ENCODE measurements at regions not wholly inside any gene's neighbourhood (a gene's known extent, or its start where the extent isn't known, plus 50 kb on each side); places are given as distances from the start of the nearest gene placed in this dataset.
A peak's percentile ranks its signal among the peaks of the same experiment; 100 is the strongest.

DNA sequence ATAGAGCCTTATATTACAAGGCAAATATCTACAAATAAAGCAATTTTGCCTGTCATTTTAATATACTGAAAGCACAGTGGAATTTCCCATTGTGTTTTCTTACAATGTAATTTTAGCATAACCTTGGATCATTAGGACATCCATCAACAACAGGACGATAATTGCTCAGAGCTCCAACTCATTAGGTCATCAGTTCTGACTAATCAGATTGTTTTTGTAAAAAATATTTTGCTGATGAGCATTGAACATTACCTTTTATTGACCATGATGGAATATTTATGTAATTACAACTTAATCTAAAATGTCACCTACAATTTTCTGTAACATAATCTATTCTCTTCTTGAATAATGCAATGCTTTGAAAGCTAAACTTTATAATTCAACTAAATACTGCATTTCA is 215.3 kb upstream of the DSEL start:
- no peak for TF ChIP-seq EZH2 (IDR thresholded peaks at IDR 0.05; ENCODE audit: low read length, missing control alignments)
- TF ChIP-seq, protein P1, sequence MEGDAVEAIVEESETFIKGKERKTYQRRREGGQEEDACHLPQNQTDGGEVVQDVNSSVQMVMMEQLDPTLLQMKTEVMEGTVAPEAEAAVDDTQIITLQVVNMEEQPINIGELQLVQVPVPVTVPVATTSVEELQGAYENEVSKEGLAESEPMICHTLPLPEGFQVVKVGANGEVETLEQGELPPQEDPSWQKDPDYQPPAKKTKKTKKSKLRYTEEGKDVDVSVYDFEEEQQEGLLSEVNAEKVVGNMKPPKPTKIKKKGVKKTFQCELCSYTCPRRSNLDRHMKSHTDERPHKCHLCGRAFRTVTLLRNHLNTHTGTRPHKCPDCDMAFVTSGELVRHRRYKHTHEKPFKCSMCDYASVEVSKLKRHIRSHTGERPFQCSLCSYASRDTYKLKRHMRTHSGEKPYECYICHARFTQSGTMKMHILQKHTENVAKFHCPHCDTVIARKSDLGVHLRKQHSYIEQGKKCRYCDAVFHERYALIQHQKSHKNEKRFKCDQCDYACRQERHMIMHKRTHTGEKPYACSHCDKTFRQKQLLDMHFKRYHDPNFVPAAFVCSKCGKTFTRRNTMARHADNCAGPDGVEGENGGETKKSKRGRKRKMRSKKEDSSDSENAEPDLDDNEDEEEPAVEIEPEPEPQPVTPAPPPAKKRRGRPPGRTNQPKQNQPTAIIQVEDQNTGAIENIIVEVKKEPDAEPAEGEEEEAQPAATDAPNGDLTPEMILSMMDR (conservative IDR thresholded peaks at IDR 0.05 in 1 of 2, IDR thresholded peaks at IDR 0.05 in 1 of 2; ENCODE audit: low read depth in 1 of 2, low read length in 2 of 2): no peak
- no peak overlapping the region for H3K9ac ChIP-seq (ENCODE audit: insufficient read depth, low read length)
- H3K79me2 ChIP-seq (ENCODE audit: control insufficient read depth, insufficient read depth, low read length): no peaks in the 10 kb centered on the region
- no peaks in the 10 kb centered on the region for H3K36me3 ChIP-seq (ENCODE audit: control insufficient read depth, insufficient read depth, low read length)
- H3K9me3 ChIP-seq (ENCODE audit: control insufficient read depth, insufficient read depth, low read depth, low read length): no peaks in the 10 kb centered on the region
- DNase-seq (ENCODE audit: low read depth in 2 of 2): peak; percentile 38 to 71
- no peak overlapping the region for H3K4me3 ChIP-seq (replicated peaks in 1 of 4; ENCODE audit: control extremely low read depth in 1 of 4, insufficient read depth in 1 of 4, low read depth in 3 of 4, low read length in 4 of 4)
- no peak overlapping the region for H3K4me2 ChIP-seq (ENCODE audit: extremely low read depth, insufficient read depth, low read length)
- H3K27ac ChIP-seq (ENCODE audit: insufficient read depth, low read length): no peak overlapping the region
- no peak overlapping the region for H2AFZ ChIP-seq (ENCODE audit: low read length)
- H3K4me1 ChIP-seq (ENCODE audit: control insufficient read depth, extremely low read depth, insufficient read depth, low read length): no peaks in the 10 kb centered on the region
- H4K20me1 ChIP-seq (ENCODE audit: control insufficient read depth, extremely low read depth, insufficient read depth, low read length): no peaks in the 10 kb centered on the region
- H3K27me3 ChIP-seq (ENCODE audit: control insufficient read depth, insufficient read depth, low read length): no peaks in the 10 kb centered on the region

DNA sequence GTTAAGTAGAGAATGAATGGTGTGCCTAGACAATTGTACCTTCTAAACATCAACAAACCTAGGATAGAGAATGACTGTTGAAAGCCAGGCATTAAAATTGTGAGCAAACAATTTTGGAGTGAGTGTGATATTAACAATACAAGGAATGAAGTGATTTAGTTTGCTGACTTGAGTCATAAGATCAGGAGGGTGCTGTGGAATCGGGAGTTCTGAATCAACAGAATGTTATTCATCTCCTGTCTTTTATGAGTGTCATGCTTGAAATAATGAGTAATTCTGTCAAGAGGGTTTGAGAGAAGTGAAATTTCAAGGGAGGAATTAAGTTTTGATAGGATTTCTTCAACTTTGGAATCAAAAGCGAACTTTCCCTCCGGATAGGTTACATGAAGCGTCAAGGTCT is 214.4 kb upstream of the DSEL start:
- no peak overlapping the region for H2AFZ ChIP-seq (ENCODE audit: low read length)
- peak; percentile 27 to 86 for DNase-seq (ENCODE audit: low read depth in 2 of 2)
- no peak overlapping the region for H3K4me3 ChIP-seq (replicated peaks in 1 of 4; ENCODE audit: control extremely low read depth in 1 of 4, insufficient read depth in 1 of 4, low read depth in 3 of 4, low read length in 4 of 4)

DNA sequence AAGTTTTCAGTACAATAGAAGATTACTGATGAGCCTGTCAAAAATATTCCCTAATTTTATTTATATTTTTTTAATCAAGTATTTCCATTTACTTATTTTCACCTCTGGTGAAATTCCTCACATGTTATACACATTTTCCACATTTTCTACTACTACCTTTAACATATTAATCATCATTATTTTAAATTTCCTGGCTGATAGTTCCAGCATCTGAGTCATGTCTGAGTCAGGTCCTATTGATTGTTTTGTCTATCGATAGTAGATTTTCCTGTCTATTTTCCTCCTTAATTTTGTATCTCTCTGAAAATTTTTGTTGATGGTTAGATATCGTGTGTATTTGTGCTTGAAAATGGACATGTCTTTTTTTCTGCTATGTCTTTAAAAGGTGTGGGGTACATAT is 211.8 kb upstream of the DSEL start:
- DNase-seq (ENCODE audit: low read depth in 2 of 2): no peak
- Histone ChIP-seq H3K27ac (ENCODE audit: insufficient read depth, low read length) (no peak overlapping the region), H4K20me1 (ENCODE audit: control insufficient read depth, extremely low read depth, insufficient read depth, low read length) (no peaks in the 10 kb centered on the region), H3K27me3 (ENCODE audit: control insufficient read depth, insufficient read depth, low read length) (no peaks in the 10 kb centered on the region), H3K79me2 (ENCODE audit: control insufficient read depth, insufficient read depth, low read length) (no peaks in the 10 kb centered on the region), H3K9ac (ENCODE audit: insufficient read depth, low read length) (no peak overlapping the region), H3K9me3 (ENCODE audit: control insufficient read depth, insufficient read depth, low read depth, low read length) (no peaks in the 10 kb centered on the region), H3K4me1 (ENCODE audit: control insufficient read depth, extremely low read depth, insufficient read depth, low read length) (no peaks in the 10 kb centered on the region), H2AFZ (ENCODE audit: low read length) (no peak overlapping the region), H3K4me3 (replicated peaks in 1 of 4; ENCODE audit: control extremely low read depth in 1 of 4, insufficient read depth in 1 of 4, low read depth in 3 of 4, low read length in 4 of 4) (no peak overlapping the region), H3K36me3 (ENCODE audit: control insufficient read depth, insufficient read depth, low read length) (no peaks in the 10 kb centered on the region), H3K4me2 (ENCODE audit: extremely low read depth, insufficient read depth, low read length) (no peak overlapping the region)
- TF ChIP-seq EZH2 (IDR thresholded peaks at IDR 0.05; ENCODE audit: low read length, missing control alignments): no peak
- TF ChIP-seq, protein P1 (conservative IDR thresholded peaks at IDR 0.05 in 1 of 2, IDR thresholded peaks at IDR 0.05 in 1 of 2; ENCODE audit: low read depth in 1 of 2, low read length in 2 of 2): no peak

More for the DNA sequence above, 214.4 kb upstream of the DSEL start:
- H3K79me2 ChIP-seq (ENCODE audit: control insufficient read depth, insufficient read depth, low read length): no peaks in the 10 kb centered on the region
- no peaks in the 10 kb centered on the region for H3K36me3 ChIP-seq (ENCODE audit: control insufficient read depth, insufficient read depth, low read length)
- no peak overlapping the region for H3K9ac ChIP-seq (ENCODE audit: insufficient read depth, low read length)
- no peaks in the 10 kb centered on the region for H3K27me3 ChIP-seq (ENCODE audit: control insufficient read depth, insufficient read depth, low read length)
- peak overlapping the region; percentile 15 for H3K4me2 ChIP-seq (ENCODE audit: extremely low read depth, insufficient read depth, low read length)
- H3K4me1 ChIP-seq (ENCODE audit: control insufficient read depth, extremely low read depth, insufficient read depth, low read length): no peaks in the 10 kb centered on the region
- H3K27ac ChIP-seq (ENCODE audit: insufficient read depth, low read length): no peak overlapping the region
- H4K20me1 ChIP-seq (ENCODE audit: control insufficient read depth, extremely low read depth, insufficient read depth, low read length): no peaks in the 10 kb centered on the region
- no peaks in the 10 kb centered on the region for H3K9me3 ChIP-seq (ENCODE audit: control insufficient read depth, insufficient read depth, low read depth, low read length)
- no peak for TF ChIP-seq EZH2 (IDR thresholded peaks at IDR 0.05; ENCODE audit: low read length, missing control alignments)
- TF ChIP-seq, protein P1 (conservative IDR thresholded peaks at IDR 0.05 in 1 of 2, IDR thresholded peaks at IDR 0.05 in 1 of 2; ENCODE audit: low read depth in 1 of 2, low read length in 2 of 2): no peak
